Activated CD4-positive, alpha-beta memory T cell treated with anti-CD3 and anti-CD28 coated beads for 36 hours (primary cell): ENCODE measurements at regions not wholly inside any gene's neighbourhood (a gene's known extent, or its start where the extent isn't known, plus 50 kb on each side); places are given as distances from the start of the nearest gene placed in this dataset.

Experiments
- CTCF ChIA-PET: fragments of 350-600 bp; sonication (Branson Sonifier 250); formaldehyde crosslinking; loops from one replicate; lab custom pipeline; 2021; ENCODE audit warnings: antibody characterized with exemption, inconsistent platforms; lab: Charles Lee
- POLR2A ChIA-PET: fragments of 350-600 bp; sonication (Branson Sonifier 250); formaldehyde crosslinking; loops from one replicate; lab custom pipeline; 2021; ENCODE audit warnings: antibody characterized with exemption; lab: Charles Lee
- DNase-seq: peaks from one replicate; pipeline ENCODE4 v3.0.0-alpha.2; 2020
- H3K27ac Mint-ChIP-seq: one replicate; pipeline ENCODE4 v1.8.0; 2021; ENCODE audit warnings: mixed read lengths
- H3K27me3 Mint-ChIP-seq: one replicate; pipeline ENCODE4 v1.8.0; 2021; ENCODE audit warnings: mixed read lengths
- H3K36me3 Mint-ChIP-seq: one replicate; pipeline ENCODE4 v1.8.0; 2021; ENCODE audit warnings: mixed read lengths
- H3K4me1 Mint-ChIP-seq: one replicate; pipeline ENCODE4 v1.8.0; 2021; ENCODE audit warnings: low read depth, mixed read lengths
- H3K4me3 Mint-ChIP-seq: one replicate; pipeline ENCODE4 v1.8.0; 2021; ENCODE audit warnings: mild to moderate bottlenecking, mixed read lengths
- H3K9me3 Mint-ChIP-seq: one replicate; pipeline ENCODE4 v1.8.0; 2021; ENCODE audit warnings: mixed read lengths
- intact Hi-C: fragments of 100-400 bp; cut with micrococcal nuclease; formaldehyde crosslinking; loops from one replicate; pipeline ENCODE4 v1.15.1; 2023

DNA sequence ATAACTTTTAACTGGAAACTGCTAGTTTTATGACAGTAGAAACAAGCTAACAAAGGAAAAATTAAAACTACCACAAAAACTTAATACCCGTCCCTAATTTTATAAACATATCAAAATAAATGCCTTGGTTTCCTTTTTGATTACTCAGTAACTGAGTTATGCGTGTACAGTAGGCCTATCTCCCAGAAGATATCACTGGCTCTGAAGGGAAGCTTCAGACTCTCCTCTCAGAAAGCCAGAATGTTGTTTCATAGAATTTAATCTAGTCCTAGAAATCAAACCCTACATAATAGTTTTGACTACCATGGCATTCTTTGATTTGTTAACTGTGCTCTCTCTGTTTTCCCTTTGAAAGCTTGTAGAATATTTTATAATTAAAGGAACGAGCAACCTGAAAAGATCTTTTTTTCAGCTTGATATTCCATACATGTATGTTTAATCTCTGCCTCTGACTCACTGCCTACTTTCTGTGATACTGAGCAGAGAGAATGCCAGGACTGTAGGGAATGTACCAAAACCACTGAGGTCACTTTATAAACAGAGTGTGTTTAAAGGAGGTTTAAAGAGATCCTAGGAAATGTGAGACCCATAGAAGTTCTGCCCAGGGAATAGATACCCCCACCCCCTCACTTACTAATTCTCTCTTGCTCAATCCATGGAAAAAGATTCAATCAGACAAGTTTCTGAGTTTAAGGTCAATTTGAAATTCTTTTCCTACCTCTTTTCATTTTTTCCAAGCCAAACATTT lies 311.5 kb downstream of the HDGFL1 start:
- Mint-ChIP-seq H3K4me3 (no peak overlapping the region), H3K27ac (no peak overlapping the region), H3K27me3 (no peaks in the 10 kb centered on the region), H3K9me3 (peaks cover 3% of the 10 kb centered on the region), H3K4me1 (no peaks in the 10 kb centered on the region), H3K36me3 (no peaks in the 10 kb centered on the region)
- CTCF ChIA-PET = no interaction called here
- POLR2A ChIA-PET = no interaction called here
- no peak for DNase-seq
- intact Hi-C loops = no loop called here

DNA sequence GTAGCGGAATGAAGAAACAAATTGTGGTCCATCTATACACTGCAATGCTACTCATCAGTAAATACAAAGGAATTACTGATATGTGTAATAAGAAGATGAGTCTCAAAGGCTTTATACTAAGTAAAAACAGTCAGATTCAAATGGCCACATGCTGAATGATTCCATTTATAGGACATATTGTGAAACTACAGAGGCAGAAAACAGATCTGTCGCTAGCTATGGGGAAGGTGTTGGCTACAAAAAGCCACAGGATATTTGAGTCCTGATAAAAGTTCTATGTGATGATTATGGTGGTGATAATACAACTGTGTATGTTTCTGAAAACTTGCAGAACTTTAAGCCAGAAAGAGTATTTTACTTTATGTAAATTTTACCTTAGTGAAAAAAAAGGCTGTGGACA lies 313.2 kb downstream of the HDGFL1 start:
- H3K36me3 Mint-ChIP-seq = no peaks in the 10 kb centered on the region
- POLR2A ChIA-PET = no interaction called here

DNA sequence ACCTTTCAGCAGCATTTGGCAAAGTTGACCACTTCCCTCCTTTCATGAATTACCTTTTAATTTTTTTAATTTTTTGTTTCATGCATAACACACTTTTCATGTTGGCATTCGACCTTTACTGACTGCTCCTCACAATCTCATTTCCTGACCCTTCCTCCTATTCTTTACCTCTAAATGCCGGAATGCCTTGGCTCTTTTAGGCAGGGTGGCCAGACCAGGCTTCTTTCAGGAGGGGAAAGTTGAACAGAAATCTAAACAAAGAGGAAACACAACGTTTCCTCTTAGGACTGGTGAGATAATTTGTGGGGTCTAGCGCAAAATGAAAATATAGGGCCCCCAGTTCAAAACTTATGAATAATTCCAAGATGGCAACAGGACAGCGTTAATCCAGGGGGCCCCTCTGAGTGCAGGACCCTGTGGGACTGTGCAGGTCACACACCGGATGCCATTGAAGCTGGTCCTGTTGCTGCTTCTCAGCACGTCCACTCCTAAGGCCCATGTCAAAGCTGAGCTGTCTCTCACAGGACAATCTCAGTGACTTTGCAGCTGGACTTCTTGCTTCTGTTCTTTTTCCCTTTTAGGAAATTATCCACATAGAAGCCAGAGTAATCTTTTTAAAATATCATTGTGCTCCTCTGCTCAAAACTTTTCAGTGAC lies 313.8 kb downstream of the HDGFL1 start:
- Mint-ChIP-seq H3K4me1 (no peaks in the 10 kb centered on the region), H3K9me3 (no peaks in the 10 kb centered on the region), H3K27me3 (no peaks in the 10 kb centered on the region), H3K27ac (no peak overlapping the region), H3K36me3 (no peaks in the 10 kb centered on the region), H3K4me3 (no peak overlapping the region)
- ChIA-PET POLR2A (no interaction called here), CTCF (no interaction called here)
- no peak for DNase-seq
- intact Hi-C loops = no loop called here

More for the DNA sequence above, 313.2 kb downstream of the HDGFL1 start:
- intact Hi-C loops = no loop called here
- no peaks in the 10 kb centered on the region for H3K9me3 Mint-ChIP-seq
- H3K27ac Mint-ChIP-seq = no peak overlapping the region
- H3K4me1 Mint-ChIP-seq = no peaks in the 10 kb centered on the region
- no peak overlapping the region for H3K4me3 Mint-ChIP-seq
- H3K27me3 Mint-ChIP-seq = no peaks in the 10 kb centered on the region
- no peak for DNase-seq
- CTCF ChIA-PET = no interaction called here

DNA sequence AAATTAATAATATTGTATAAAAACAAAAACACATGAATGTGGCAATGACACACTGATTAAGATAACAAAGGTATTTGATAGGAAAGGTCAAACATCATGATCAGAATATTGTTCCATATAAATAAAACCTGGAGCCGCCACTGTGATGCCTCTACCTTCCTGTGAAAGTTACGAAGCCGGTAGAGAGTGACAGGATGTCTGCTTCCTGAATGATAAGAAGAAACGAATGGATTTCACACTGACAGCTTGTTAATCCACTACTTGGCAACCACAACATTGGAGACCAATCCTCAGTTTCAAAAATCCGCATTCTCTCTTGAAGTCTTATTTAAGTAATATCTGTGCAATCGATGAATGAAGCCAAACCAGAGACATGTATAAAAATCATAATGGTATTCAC lies 315.1 kb downstream of the HDGFL1 start:
- H3K4me3 Mint-ChIP-seq = no peak overlapping the region
- CTCF ChIA-PET = no interaction called here
- H3K9me3 Mint-ChIP-seq = no peaks in the 10 kb centered on the region
- H3K36me3 Mint-ChIP-seq = no peaks in the 10 kb centered on the region
- no peak for DNase-seq
- no peak overlapping the region for H3K27ac Mint-ChIP-seq
- POLR2A ChIA-PET = no interaction called here
- H3K4me1 Mint-ChIP-seq = no peaks in the 10 kb centered on the region
- no peaks in the 10 kb centered on the region for H3K27me3 Mint-ChIP-seq
- intact Hi-C loops = no loop called here

DNA sequence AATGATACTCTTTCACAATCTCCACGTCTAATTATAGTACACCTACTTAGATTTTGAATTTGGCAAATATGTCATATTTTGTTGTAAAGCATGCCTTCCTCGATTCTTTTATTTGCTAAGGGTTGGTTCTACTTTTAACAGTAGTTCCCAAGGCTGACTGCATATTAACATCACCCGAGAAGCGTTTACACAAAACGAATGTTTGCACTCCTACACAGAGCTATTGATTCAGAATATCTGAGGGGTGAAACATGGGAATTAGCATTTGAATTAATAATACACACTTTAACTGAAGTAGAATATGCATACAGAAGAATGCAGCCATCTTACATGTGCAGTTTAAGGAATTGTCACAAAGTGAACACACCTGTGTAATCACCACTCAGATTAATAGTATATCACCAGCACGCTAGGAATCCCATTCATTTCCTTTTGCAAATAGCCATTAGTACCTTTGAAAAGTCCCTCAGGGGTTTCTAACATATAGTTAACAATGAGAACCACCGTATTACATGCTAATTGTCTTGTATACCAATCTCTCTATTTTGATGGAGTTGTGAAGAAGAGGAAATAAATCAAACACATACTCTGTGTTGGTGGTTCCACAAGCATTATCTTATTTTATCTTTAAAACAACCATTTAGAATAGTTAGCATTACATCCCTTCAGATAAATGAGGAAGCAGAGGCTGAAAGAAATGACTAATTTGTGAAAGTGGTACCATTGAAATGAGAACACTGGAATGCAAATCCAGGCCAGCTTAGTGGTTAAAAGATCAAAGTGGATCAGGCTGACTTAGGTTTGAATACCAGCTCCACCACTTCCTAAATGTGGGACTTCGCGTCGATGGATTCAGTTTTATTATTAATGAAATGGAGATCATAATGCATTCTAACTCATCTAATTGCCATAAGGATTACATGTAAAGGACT lies 317.6 kb downstream of the HDGFL1 start:
- no peaks in the 10 kb centered on the region for H3K36me3 Mint-ChIP-seq
- no peaks in the 10 kb centered on the region for H3K4me1 Mint-ChIP-seq
- intact Hi-C loops = no loop called here
- H3K27me3 Mint-ChIP-seq = no peaks in the 10 kb centered on the region
- no peak overlapping the region for H3K27ac Mint-ChIP-seq
- ChIA-PET CTCF (no interaction called here), POLR2A (no interaction called here)
- H3K4me3 Mint-ChIP-seq = no peak overlapping the region
- DNase-seq = no peak
- no peaks in the 10 kb centered on the region for H3K9me3 Mint-ChIP-seq

DNA sequence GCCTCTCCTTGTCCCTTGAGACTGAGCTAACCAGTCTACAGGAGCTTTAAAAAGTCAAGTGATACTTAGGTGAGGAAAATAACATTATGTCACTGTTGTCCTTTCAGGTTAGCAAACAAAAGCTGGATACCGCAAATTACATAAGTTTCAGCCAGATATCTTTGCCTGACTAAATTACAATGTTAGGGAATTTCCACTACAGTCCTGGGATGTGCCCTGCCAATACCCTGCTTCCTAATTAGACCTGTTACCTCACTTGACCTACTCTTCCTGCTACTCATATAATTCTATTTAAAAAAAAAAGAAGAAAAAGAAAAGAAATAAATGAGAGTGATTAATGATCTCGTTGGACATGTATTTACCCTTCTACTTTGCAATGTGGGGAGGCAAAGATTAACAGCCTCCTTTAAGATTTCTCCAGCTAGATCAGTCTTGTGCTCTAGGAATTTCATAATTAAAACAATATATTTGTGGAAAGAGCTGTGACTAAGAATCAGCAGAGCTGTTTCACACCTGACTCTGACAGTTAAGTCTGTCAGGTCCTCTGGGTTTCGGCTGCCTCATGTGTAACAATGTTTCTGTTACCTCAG lies 318.9 kb downstream of the HDGFL1 start:
- DNase-seq = no peak
- intact Hi-C loops = no loop called here
- H3K4me3 Mint-ChIP-seq = no peak overlapping the region
- H3K36me3 Mint-ChIP-seq = no peaks in the 10 kb centered on the region
- POLR2A ChIA-PET = no interaction called here
- CTCF ChIA-PET = no interaction called here
- no peaks in the 10 kb centered on the region for H3K9me3 Mint-ChIP-seq
- no peak overlapping the region for H3K27ac Mint-ChIP-seq
- H3K4me1 Mint-ChIP-seq = no peaks in the 10 kb centered on the region
- H3K27me3 Mint-ChIP-seq = no peaks in the 10 kb centered on the region

DNA sequence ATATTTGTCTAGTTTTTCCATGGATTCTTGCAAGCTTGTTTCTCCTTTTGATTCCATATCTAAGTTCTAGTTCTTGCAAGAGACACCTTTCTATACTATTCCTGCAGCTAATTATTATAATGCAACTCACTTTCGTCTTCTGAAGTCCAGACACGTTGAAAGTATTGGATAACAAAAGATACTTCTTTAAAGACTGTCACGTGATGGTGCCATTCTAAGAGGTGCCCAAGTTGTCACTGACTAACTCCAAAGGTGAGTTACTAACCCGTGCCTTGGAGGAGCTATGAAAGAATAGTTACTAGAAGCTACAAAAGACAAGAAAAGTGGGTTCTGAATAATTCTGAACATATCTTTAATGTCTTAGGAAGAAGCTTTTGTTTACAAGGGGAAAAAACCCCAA lies 322.6 kb downstream of the HDGFL1 start:
- Mint-ChIP-seq H3K4me3 (no peak overlapping the region), H3K9me3 (no peaks in the 10 kb centered on the region), H3K27ac (no peak overlapping the region), H3K4me1 (no peaks in the 10 kb centered on the region), H3K36me3 (no peaks in the 10 kb centered on the region), H3K27me3 (no peaks in the 10 kb centered on the region)
- ChIA-PET CTCF (no interaction called here), POLR2A (no interaction called here)
- intact Hi-C loops = no loop called here
- no peak for DNase-seq

DNA sequence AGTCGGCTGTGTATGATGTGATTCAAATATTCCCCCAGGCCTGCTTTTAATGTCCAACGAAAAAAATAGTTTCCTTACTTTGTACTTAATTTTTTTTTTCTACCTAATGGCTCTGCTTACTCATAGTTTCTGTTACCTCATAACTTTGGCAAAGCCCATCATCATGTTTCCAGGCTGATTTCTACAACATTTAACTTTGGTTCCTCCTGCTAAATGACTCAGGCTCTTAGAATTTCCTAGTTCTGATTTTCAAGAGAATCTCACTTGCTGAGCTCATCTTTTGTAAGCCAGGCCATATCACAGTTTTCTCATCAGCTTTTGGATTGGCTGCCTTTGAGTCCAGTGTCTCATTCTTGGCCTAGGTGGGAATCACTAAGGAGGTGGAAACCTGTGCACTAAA lies 323.1 kb downstream of the HDGFL1 start:
- H3K27me3 Mint-ChIP-seq = no peaks in the 10 kb centered on the region
- H3K27ac Mint-ChIP-seq = no peak overlapping the region
- ChIA-PET POLR2A (no interaction called here), CTCF (no interaction called here)
- intact Hi-C loops = no loop called here
- DNase-seq = no peak
- H3K36me3 Mint-ChIP-seq = no peaks in the 10 kb centered on the region
- H3K9me3 Mint-ChIP-seq = no peaks in the 10 kb centered on the region
- H3K4me1 Mint-ChIP-seq = no peaks in the 10 kb centered on the region
- no peak overlapping the region for H3K4me3 Mint-ChIP-seq

DNA sequence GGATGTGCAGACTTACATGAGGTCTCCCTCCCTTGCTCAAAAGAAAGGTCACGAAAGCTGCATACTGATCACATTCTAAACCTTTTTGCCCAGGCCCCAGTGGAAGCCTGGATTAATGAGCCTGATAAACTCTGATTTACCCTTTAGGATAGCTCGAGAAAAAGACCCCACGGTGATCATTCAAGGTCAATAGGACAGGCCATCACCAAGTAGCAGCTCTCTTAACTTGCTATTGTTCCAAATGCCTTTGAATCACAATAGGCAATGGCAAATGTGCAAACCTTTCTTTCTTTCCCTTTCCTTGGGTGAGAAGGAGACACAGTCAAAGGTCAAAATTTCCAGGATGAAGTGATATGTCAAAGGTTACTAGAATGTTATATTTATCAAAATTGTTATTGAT lies 327.3 kb downstream of the HDGFL1 start:
- POLR2A ChIA-PET = no interaction called here
- Mint-ChIP-seq H3K36me3 (no peaks in the 10 kb centered on the region), H3K4me1 (no peaks in the 10 kb centered on the region), H3K4me3 (no peak overlapping the region), H3K9me3 (no peaks in the 10 kb centered on the region), H3K27me3 (no peaks in the 10 kb centered on the region), H3K27ac (no peak overlapping the region)
- intact Hi-C loops = no loop called here
- no peak for DNase-seq
- CTCF ChIA-PET = no interaction called here

DNA sequence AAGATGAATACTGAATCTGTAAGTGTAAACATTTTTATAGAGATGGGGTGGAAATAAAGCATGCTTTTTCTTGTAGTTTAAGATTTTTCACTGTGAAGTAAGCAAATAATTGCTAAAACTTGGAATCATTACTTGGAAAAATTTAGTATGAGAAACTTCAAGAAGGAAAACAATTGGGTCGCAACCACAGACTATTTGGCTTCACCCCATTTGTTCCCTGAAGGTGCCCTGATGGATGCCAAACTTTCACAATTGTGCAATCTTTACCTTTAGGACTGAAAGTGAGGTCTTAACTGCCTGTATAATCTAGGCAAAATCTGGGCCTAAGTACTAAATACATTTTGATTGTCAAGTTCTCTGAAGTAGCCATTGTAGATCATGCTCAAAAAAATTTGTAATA lies 330.1 kb downstream of the HDGFL1 start:
- intact Hi-C loops = no loop called here
- Mint-ChIP-seq H3K27me3 (no peaks in the 10 kb centered on the region), H3K27ac (no peak overlapping the region), H3K4me1 (no peaks in the 10 kb centered on the region), H3K9me3 (peaks cover 3% of the 10 kb centered on the region), H3K4me3 (no peak overlapping the region), H3K36me3 (no peaks in the 10 kb centered on the region)
- DNase-seq = no peak
- ChIA-PET CTCF (no interaction called here), POLR2A (no interaction called here)

DNA sequence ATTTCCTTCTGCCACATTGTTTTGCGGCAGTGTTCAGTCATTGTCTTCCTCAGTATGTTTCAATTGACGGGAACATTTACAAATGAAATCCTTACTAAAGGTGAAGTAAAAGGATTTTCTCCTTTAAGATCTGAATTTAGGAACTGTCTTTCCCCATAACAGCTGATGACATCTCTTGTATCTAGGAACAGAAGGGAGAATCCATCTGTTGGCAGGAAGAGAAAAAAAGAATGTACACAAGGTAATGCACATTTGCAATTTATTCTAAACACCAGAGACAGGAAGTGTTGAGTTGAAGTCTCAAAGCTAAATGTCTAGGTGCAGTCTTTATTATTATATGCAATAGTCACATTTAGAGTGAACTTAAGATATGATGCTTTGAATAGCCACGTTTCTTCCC lies 334.5 kb downstream of the HDGFL1 start:
- POLR2A ChIA-PET = no interaction called here
- CTCF ChIA-PET = no interaction called here

DNA sequence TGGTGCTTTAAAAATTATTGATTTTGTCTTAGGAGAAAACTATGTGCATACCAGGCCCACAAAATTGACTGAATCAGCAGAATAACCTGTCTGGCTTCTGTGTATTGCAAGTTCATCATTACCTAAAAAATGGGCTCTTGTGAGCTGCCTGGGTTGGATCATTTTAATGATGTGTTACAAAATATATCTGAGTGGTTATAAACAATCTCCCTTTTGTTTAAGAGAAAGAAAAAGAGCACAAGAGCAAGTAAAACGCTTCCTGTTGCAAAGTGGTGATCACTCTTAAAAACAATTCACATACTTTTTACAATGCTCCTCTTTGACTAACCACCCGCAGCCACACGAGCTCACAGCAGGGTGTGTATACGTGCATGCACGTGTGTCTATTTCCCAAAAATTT lies 335.1 kb downstream of the HDGFL1 start:
- DNase-seq = no peak
- ChIA-PET CTCF (no interaction called here), POLR2A (no interaction called here)
- Mint-ChIP-seq H3K4me1 (no peaks in the 10 kb centered on the region), H3K9me3 (peaks cover 6% of the 10 kb centered on the region), H3K4me3 (no peak overlapping the region), H3K27me3 (no peaks in the 10 kb centered on the region), H3K36me3 (no peaks in the 10 kb centered on the region), H3K27ac (no peak overlapping the region)
- intact Hi-C loops = no loop called here

More for the DNA sequence above, 334.5 kb downstream of the HDGFL1 start:
- intact Hi-C loops = no loop called here
- Mint-ChIP-seq H3K27me3 (no peaks in the 10 kb centered on the region), H3K4me1 (no peaks in the 10 kb centered on the region), H3K4me3 (no peak overlapping the region), H3K9me3 (peaks cover 6% of the 10 kb centered on the region), H3K27ac (no peak overlapping the region), H3K36me3 (no peaks in the 10 kb centered on the region)
- no peak for DNase-seq
